ENCODE measurements at regions not wholly inside any gene's neighbourhood (a gene's known extent, or its start where the extent isn't known, plus 50 kb on each side); places are given as distances from the start of the nearest gene placed in this dataset.
"Not testable (repeated sequence)": the region's sequence is repeated elsewhere in the genome, so short reads cannot be mapped to it uniquely, and the experiment has no call there.

DNA sequence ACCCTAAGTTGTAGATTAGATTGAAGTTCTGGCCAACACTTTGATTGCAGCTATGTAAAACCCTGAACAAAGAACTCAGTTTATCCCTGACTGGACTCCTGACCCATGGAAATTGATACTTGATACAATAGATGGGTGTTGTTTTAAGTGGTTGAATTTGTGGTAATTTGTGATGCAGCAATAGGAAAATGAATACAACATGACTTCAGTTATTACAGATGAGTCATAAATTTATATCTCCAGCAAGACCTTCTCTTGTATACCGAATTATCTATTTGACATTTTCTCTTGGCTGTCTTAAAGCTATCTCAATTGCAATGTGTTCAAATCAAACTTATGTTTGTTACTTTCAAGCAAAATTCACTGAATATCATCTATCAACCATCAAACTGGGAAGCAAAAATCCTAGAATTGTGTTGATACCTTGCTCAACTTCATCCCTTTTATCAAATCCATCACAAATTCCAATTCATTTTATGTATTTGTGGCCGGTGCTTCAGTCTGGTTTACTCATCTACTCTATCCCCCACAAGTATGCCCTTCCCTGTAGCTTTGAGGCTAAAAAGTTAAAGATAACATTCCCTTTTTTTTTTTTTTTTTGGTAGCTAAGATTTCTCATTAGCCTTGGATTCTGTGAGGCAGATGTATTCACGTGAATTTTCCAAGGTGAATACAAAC lies 129.4 kb upstream of the CENPW start:
- no peak for DNase-seq

GRCh38 chr6:126217497-126217896 lies 122.4 kb upstream of the CENPW start:
- no peak for DNase-seq

DNA sequence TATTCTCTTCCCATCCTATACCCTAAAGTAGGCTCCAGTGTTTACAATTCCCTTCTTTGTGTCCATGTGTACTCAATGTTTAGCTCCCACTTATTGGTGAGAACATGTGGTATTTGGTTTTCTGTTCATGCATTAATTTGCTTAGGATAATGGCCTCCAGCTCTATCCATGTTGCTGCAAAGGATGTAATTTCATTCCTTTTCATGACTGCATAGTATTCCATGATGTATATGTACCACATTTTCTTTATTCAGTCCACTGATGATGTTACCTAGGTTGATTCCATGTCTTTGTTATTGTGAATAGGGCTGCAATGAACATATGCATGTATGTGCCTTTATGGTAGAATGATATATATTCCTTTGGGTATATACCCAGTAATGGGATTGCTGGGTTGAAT lies 119.0 kb upstream of the CENPW start:
- not testable (repeated sequence) for DNase-seq

DNA sequence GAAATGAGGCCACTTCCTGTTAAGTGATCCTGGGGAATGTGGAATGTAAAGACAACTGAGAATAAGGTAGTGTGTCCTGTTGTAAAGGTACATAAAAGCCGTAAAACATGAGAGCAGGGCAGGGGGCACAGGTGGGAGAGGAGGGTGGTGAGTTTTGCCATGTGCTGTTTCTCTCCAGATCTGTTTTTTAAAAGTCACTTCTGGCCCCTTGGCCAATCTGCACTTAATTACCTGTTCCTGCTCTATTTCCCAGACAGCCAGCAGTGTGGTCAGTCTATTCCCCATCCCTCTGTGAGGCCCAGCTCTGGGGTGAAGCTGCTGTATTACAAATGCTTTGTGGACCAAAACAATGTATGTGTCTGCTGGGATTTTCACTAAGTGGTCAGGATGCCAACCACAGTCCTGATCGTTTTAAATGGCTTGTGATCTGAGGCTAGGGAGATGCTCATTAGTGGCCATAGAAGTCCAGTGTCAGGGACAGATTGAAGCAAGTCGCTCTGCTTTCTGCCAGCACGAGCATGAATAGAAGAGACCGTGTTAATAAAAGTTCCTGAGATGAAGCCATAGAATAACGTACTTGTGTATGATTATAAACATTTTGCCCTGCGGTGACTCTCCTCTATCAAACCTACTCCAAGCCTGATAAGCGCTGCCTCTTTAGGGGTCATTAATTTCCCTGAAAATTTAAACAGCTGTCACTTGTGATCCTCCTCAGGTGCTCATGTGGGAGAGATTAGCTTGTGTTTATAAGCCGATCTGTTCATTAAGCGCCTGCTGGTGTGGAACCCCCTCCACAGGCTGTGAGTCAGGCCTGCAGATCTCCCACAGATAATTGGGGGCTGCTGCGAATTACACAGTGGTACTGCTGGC lies 111.8 kb upstream of the CENPW start:
- no peak for DNase-seq

DNA sequence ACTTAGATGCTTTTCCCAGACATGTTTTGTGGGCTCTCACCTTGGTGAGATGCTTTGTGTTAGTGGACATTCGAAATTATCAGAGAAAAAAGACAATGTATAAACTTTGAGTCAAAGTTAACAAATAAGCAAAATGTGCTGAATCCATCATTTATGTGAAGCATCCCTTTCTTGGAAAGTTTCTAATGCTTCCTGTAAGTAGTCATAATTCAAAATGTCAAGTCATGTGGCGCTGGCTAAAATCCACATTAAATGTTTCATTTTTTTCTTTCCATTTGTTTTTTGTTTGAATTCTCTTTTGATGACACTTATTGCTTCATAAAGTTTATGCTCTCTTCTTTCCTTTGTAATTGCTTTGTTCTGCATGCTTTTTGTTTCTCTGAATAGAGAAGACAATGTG lies 107.2 kb upstream of the CENPW start:
- DNase-seq = no peak

- no peak for DNase-seq
Observed at GRCh38 chr6:126233192-126233591, 106.7 kb upstream of the CENPW start.

DNA sequence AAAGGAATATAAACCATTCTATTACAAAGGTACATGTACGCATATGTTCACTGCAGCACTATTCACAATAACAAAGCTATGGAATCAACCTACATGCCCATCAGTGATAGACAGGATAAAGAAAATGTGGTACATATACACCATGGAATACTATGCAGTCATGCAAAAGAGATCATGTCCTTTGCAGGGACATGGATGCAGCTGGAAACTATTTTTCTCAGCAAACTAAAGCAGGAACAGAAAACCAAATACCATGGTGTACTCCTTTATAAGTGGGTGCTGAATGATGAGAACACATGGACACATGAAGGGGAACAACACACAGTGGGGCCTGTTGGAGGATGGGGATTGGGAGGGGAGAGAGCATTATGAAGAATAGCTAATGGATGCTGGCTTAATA lies 104.6 kb upstream of the CENPW start:
- DNase-seq = no peak

DNA sequence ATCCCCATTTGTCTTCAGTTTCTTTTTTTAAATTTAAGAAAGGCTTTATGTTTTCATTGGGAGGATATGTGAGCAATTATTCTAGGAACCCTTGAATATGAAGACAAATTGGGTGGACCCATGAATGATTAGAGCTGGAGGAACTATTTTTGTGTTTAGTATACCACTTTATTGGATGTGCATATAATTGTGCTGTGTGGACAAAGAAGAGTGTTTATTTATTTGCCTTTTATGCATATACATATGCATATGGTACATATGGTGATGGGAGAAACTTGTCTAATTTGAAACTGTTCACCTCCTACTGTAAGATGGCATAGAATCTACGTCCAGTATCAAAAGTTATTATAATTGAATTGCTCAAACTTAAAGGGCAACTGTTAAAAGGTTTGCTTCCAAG lies 94.8 kb upstream of the CENPW start:
- no peak for DNase-seq

DNA sequence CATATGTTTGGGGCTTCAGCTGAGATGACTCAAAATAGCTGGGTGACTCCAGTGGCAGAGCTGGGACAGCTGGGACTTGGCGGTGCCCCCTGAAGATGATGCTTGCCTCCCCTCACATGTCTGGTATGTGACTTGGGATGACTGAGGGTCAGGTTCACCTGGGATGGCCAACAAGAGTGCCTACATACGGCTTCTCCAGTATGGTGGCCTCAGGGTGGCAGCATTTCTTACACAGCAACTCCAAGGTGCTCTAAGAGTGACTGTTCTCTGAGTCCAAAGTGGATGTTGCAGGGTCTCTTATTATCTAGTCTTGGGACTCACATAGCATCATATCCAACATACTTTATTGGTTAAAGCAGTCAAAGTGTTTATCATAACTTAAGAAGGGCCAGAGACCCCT lies 87.8 kb upstream of the CENPW start:
- DNase-seq = no peak

DNA sequence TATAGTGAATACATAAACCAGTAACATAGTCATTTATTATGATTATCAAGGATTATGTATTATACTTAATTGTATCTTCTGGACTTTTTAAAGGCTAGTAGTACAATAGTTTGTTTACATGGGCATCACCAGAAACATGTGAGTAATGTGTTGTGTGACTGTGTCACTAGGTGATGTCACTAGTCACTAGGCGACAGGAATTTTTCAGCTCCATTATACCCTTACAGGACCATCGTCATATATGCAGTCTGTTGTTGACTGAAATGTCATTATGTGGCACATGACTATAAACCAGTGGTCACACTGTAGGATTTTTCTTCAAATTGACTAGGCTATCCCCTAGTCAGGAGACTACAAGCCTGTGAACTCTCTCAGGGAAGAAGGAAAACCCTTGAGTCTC lies 86.5 kb upstream of the CENPW start:
- DNase-seq = no peak

GRCh38 chr6:126258150-126258549 lies 81.8 kb upstream of the CENPW start:
- no peak for DNase-seq

GRCh38 chr6:126261792-126262421 lies 78.0 kb upstream of the CENPW start:
- no peak for DNase-seq

GRCh38 chr6:126264265-126264664 lies 75.7 kb upstream of the CENPW start:
- DNase-seq = no peak

DNA sequence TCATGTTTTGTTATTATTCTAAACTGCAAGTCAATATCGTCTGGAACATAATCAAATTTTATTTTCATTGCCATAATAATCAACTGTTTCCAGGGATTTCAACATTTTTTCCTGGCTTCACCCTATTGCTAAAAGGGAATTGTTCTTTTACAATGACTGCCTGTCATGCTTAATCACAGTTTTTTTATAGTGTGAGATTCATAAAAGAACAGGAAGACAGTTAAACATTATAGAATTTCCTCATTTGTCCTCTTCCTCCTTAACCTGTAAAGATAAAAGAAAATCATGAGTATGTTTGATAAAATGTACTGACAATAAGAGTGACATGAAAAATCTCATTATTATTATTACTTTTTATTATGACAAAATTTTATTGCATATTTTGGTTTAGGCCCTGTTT lies 73.3 kb upstream of the CENPW start:
- DNase-seq = no peak

- no peak for DNase-seq
Observed at GRCh38 chr6:126267626-126268025, 72.3 kb upstream of the CENPW start.

DNA sequence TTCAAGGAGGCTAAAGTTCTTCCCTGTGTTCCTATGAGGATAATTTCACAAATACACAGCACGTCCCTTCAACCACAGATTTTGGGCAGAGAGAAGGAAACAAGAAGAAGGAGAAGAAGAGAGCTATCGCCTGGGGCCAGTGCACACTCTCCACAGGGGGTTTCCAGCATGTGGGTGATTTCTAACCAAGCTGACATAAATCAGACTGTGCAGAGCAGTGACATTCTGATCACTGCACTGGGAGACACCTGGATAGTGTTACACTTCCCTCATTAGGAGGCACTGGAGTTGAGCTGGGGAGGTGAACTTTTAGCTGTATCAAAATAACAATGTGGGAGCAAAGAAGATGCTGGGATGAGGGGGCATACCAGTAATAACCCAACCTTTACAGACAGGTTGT lies 71.8 kb upstream of the CENPW start:
- DNase-seq = no peak

DNA sequence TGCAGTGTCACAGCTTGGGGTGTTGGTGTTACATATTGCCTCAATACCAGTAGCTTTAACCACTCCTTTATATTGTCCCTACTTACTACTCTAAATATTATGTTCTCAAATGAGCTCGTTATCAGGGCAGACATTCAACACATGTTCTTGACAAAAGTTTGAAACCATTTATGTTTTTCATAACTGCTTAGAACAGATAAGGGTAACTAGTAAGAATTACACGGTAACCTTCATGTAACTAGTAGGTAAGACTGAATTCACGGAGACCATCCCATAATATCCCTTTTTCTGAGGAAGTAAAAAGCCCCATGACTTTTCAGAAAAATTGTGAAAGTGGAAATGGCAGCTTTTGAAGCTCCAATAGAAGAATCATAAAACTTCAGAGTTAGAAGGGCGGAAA lies 59.6 kb upstream of the CENPW start:
- DNase-seq = no peak

GRCh38 chr6:126285871-126286365 lies 54.0 kb upstream of the CENPW start:
- no peak for DNase-seq
